ENCODE measurements at regions not wholly inside any gene's neighbourhood (a gene's known extent, or its start where the extent isn't known, plus 50 kb on each side); places are given as distances from the start of the nearest gene placed in this dataset.

DNA sequence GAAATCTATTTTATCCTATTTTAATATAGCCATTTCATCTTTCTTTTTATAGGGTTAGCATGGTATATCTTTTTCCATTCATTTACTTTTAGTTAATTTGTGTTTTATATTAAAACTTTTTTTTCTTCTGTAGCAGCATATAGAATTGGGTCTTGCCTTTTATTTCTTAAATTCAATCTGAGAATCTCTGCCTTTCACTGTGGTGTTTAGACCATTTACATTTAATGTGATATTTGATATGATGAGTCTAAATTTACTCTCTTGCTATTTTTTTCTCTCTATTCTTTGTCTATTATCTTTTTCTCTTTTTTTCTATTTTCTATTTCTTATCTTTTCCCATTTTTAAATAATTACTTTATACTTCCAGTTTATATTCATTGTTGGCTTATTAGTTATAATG, 105.4 kb upstream of the HAND2 start:
- TF ChIP-seq EP300 (IDR thresholded peaks at IDR 0.05) (no peak), POLR2A (IDR thresholded peaks at IDR 0.05) (no peak)
- TF ChIP-seq, protein P1, sequence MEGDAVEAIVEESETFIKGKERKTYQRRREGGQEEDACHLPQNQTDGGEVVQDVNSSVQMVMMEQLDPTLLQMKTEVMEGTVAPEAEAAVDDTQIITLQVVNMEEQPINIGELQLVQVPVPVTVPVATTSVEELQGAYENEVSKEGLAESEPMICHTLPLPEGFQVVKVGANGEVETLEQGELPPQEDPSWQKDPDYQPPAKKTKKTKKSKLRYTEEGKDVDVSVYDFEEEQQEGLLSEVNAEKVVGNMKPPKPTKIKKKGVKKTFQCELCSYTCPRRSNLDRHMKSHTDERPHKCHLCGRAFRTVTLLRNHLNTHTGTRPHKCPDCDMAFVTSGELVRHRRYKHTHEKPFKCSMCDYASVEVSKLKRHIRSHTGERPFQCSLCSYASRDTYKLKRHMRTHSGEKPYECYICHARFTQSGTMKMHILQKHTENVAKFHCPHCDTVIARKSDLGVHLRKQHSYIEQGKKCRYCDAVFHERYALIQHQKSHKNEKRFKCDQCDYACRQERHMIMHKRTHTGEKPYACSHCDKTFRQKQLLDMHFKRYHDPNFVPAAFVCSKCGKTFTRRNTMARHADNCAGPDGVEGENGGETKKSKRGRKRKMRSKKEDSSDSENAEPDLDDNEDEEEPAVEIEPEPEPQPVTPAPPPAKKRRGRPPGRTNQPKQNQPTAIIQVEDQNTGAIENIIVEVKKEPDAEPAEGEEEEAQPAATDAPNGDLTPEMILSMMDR (IDR thresholded peaks at IDR 0.05), result no peak
